Inflammatory macrophage (primary cell): ENCODE measurements at regions not wholly inside any gene's neighbourhood (a gene's known extent, or its start where the extent isn't known, plus 50 kb on each side); places are given as distances from the start of the nearest gene placed in this dataset.
"Not testable (repeated sequence)": the region's sequence is repeated elsewhere in the genome, so short reads cannot be mapped to it uniquely, and the experiment has no call there.

Source experiments
- DNase-seq, 2 donors: peaks; one replicate each; pipeline ENCODE4 v3.0.0-alpha.2; 2020 to 2022

DNA sequence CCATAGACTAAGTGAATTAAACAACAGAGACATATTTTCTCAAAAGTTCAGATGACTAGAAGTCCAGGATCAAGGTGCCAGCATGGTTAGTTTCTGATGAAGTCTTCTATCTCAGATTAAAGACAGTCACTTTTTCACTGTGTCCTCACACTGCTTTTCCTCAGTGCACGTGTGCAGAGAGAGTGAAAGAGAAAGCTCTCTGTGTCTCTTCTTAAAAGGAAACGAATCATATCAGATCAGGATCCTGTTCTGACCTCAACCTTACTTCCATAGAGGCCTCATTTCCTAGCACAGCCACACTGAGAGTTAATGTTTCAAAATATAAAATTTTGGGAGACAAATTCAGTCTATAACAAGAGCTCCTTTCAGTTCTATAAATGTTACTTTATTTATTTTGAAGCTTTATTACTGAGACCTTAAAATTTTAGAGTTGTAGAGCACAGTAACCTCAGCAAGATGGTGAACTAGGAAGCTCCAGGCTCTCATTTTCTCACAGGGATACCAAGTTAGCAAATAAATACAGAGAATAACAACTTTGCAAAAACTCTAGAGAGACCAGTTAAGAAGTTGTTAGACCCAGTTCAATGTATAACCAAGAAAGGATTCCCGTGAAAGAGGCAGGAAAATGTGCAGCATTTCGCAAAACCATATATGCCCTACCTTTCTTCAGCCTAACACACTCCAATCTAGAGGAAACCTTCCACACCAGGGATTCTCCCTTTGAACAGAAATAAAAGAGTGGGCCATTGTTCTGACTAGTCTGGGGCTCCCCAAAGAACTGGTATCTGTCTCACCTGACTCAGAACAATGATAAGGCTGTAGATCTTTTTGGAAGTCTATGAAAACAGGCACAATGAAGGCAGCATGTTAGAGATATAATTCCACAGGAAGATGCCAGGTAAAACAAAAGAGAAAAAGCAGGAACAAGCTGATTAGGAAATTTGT, 372.2 kb downstream of the MRPL39 start:
- no peak for DNase-seq

GRCh38 chr21:25220954-25221353, 386.3 kb downstream of the MRPL39 start:
- DNase-seq, result no peak

- DNase-seq, result no peak
Observed at GRCh38 chr21:25220169-25220568, 387.1 kb downstream of the MRPL39 start.

DNA sequence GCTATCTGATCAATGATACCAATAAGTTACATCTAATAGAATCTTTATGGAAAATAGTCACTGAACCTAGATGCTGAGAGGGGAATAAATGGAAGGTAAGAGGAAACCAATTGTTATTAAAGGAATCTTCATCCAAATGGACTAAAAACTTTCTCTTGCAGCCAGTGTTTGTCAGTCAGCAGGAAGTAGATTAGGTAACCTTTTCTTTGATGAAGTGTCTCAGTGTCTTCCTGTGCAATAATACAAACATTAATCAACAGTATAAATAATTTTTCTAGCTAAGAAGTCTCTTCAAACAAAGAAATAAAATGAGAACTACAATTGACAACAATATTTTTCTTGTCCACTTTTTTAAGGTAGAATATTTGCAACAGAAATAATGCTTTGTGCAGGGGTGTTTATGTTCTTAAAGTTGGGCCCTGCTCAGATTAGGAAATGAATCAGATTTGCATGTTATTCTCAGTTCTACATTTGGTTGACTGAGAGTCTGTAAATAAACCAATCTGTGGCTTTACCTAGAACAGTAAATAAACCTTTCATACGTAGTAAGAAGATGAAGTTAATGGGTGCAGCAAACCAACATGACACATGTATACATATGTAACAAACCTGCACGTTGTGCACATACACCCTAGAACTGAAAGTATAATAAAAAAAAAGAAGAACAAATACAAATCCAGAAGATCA, 391.4 kb downstream of the MRPL39 start:
- no peak for DNase-seq

DNA sequence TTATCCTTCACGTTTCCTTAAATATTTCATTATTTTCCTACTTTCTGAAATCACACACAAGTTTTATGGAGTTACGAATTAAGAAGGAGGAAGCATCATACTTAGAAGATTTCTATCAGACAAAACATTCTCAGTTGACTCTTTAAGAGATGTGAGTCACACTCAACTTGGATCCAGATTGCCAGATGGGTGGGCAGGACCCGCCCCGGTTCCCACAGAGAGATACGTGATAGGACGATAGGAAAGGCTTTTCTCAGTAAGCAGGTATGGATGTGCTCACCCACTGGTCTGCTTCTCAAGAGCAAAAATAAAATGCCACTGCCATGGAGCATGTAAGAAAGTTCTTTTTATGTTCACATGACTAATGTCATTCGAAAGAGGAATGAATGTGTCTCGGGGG, 392.6 kb downstream of the MRPL39 start:
- no peak for DNase-seq

DNA sequence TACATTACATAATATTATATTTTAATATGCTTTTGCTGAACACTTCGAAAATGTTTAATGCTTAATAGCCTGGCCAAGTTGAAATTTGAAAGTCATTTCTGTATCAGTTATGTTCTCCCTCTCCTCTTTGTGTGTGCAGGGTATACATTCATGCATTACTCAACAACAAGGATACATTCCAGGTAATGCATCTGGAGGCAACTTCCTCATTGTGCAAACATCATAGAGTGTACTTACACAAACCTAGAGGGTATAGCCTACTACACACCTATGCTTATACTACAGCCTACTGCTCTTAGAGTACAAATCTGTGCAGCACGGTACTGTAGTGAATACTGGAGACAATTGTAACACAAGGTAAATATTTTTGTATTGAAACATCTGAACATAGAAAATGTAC, 407.3 kb downstream of the MRPL39 start:
- no peak for DNase-seq

- DNase-seq, result no peak
Observed at GRCh38 chr21:25191141-25191540, 416.1 kb downstream of the MRPL39 start.

DNA sequence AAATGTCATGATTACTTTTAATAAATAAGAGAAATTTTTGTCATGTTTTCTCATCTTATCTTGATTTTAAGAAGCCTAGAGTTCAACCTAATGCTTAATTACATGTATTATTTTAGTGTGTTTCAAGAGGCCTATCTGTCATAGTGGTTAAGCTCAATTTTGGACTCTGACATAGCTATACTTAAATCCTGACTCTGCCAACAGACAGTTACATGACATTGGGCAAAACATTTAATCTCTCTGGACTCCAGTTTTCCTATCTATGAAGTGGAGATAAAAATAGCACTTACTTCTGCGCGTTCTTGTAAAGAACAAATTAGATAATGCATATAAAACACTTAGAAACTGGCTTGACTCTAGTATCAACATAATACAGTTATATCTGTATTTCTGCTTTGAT, 417.8 kb downstream of the MRPL39 start:
- no peak for DNase-seq

DNA sequence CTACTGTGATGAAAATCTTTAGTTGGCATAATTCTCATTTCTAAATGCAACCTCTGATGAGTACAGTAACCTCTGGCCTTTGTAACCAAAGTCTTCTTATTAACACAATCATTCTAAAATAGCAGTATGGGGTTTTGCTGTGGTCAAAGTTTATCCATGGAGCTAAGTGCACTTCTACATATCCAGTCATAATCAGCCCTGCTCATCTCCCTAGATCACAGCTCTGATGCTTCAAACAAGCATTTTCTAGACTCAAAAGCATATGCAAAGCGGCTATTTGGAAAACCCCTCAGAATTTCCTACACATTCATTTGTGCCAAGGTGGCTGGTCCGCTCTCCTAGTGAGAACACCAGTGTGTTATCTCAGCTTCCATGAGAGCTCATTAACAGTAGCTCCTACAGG, 418.6 kb downstream of the MRPL39 start:
- no peak for DNase-seq

DNA sequence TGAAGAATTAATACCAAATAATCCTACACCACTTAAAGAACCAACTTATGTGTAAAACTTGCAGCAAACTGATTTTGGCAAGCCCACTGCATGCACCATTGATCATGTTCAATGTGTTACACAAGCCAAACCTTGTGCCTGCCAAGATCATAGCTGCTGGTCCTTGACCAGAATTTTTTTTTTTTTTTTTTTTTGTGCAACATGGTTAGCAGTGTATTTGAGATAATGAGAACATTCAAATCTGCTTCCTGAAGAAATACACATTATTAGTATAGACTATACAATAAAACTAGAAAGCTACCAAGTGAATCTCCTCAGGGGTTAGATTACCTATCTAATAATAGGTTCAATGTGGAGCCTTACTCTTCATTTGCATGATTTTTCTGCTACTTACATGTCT, 421.0 kb downstream of the MRPL39 start:
- no peak for DNase-seq

GRCh38 chr21:25183577-25183976, 423.7 kb downstream of the MRPL39 start:
- no peak for DNase-seq

- DNase-seq, result not testable (repeated sequence)
Observed at GRCh38 chr21:25181690-25182089, 425.6 kb downstream of the MRPL39 start.

DNA sequence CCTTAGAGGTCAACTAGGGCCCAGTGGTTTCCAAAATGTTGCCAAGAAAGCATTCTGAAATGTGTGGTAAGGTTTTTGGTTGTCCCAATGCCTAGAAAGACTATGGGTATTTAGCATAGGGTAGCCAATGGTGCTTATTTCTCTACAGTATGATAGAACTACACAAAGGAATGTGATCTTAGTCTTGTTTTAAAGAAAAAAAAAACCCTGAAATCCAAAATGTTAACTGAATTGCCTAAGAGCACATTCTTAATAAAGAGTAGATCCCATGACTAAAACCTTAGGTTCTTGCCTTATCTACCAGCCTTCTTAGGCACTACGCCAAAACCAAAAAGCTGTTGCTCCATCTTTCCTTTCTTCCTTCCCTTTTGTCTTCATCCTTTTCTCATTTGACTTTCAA, 428.2 kb downstream of the MRPL39 start:
- DNase-seq, result peak in 1 of 2 donors; percentile 9

DNA sequence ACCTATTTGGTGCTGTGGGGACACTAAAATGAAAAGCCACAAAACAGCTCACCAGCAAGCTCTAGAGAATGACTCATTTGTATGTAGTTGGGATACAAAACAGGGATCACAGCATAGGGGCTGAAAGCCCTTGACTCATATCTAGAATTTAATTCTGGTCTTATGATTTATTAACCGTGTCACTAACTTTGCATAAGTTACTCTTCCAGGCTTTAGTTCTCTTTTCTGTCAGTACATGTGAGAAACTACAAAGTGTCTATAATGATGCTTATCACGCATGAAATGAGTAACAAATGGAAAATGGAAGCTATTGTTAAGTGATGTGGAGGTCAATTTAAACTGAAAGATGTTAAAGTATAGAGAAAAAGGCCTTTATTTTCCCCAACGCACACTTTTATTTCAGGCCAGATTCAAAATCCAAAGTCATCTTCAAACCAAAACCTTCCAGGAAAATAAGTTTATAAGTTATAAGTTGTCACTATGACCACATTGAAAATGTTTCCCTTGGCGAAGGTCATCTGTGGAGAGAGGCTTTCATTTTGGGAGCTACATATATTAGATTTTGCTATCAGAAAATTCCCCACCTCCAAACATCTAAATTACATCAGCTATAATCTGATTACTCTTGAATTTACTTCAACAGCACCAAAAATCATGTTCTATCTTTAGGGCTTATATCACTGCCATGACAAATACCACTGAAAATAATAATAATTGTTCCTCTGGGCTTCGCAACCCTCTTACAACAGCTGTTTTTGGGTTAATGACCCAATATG, 430.5 kb downstream of the MRPL39 start:
- no peak for DNase-seq

- no peak for DNase-seq
Observed at GRCh38 chr21:25175938-25176337, 431.3 kb downstream of the MRPL39 start.

DNA sequence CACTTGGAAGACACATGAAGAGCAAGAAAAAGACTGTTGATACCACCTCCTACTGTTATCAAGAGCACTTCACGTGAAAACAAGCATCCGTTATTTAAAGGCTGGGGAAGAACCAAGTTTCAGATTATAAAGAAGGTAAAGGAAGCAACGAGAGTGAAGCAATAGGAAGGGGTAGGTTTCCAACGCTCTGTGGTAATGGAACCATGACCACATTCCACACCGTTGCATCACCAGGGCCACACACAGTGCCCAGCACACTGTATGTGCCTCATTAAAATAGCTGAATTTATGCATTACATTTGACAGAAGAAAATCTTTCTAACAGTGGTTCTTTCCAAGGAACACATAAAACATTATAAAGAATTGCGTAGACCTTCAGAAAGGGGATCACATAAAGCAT, 435.8 kb downstream of the MRPL39 start:
- DNase-seq, result peak; percentile 47 to 54

DNA sequence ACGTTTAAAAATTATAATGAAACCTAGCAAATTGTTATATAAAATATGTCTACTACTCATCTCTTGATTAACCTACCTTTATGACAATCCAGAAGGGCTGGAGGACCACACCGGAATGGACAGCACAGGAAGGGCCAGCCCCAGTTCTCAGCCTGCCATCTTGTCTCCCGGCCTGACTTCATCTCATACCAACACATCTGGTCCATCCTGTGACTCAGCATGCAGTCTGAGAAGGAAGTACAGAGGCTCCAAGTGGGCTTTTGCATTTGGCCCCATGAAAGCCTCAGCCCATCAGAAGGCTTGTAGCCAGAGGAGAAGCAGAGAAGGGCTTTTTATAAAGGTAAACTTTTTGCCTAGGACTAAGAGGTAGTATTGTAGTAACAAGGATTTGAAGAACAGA, 436.6 kb downstream of the MRPL39 start:
- no peak for DNase-seq

DNA sequence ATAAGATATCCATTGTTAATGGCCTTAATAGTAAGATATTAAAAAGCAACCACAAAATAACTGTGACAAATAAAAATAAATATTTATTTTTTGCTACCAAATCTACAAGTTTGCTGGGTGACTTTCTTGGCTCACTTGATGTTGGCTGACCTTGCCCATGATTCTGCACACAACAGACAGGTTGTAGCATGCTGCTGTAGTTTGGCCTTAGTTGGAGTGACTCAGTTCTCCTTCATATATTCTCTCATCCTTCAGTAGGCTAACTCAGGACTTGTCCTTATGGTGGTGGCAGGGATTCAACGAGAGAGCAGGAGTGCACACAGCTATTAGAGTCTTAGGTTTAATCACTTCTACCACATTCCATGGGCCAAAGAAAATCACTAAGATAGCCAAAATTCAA, 437.9 kb downstream of the MRPL39 start:
- no peak for DNase-seq

- DNase-seq, result not testable (repeated sequence)
Observed at GRCh38 chr21:25166904-25167303, 440.4 kb downstream of the MRPL39 start.

- DNase-seq, result no peak
Observed at GRCh38 chr21:25161571-25161970, 445.7 kb downstream of the MRPL39 start.

DNA sequence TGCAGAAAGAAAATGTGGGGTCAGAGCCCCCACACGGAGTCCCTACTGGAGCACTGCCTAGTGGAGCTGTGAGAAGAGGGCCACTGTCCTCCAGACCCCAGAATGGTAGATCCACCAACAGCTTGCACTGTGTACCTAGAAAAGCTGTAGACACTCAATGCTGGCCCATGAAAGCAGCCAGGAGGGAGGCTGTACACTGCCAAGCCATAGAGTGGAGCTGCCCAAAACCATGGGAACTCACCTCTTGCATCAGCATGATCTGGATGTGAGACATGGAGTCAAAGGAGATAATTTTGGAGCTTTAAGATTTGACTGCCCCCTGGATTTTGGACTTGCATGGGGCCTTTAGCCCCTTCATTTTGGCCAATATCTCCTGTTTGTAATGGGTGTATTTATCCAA, 452.3 kb downstream of the MRPL39 start:
- not testable (repeated sequence) for DNase-seq

DNA sequence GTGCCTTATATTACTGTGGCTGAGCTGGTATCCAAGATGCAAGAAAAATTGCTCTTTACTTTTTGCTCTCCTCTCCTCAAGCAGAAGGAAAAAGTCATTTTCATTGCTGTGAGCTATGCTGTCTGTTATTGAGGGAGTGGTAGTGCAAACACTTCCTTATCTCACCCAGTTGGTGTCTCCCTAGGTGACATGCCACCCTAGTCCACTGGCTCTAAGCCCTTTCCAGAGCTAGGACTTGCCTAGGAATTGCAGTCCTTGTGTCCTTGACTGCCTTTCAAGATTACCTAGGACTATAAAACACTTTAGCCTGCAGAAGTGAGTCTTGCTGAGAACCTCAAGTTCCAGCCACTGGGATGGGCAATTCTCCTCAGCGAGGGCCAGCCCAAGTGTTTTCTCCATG, 458.3 kb downstream of the MRPL39 start:
- no peak for DNase-seq

DNA sequence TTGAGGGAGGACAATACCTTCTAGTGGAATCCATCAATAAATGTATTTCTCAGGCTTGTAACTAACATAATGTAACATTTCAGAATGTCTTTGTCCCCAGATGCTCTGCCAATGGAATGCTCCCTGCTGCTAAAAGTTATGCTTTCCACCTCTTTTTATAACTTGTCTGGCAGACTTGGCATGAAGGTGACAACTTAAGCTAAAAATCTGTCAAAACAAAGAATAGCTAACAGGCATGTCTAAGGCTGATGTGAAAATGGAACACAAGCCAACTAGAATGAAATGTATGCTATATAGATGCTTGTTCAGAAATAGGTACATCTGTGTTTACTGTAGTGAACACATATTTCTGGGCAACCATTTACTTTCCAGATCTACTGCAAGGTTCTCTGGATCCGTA, 467.9 kb downstream of the MRPL39 start:
- DNase-seq, result no peak
